Testis (tissue), 2 donors: ENCODE measurements at regions not wholly inside any gene's neighbourhood (a gene's known extent, or its start where the extent isn't known, plus 50 kb on each side); places are given as distances from the start of the nearest gene placed in this dataset.

Experiments used
- CTCF ChIP-seq, 3 experiments: fragments of 450-650 bp in 2 of 3; fragments of 200-600 bp in 1 of 3; sonication (generic) in 1 of 3; IDR thresholded peaks; one replicate each; pipeline ENCODE4 v1.5.1; 2016 to 2019; ENCODE audit warnings: antibody characterized with exemption in 3 of 3, mild to moderate bottlenecking in 2 of 3, moderate library complexity in 1 of 3
- POLR2A ChIP-seq: fragments of 450-650 bp; IDR thresholded peaks from one replicate; pipeline ENCODE4 v1.6.1; 2017; ENCODE audit warnings: antibody characterized with exemption, mild to moderate bottlenecking, moderate library complexity

GRCh38 chr2:53460347-53460746, 307.3 kb upstream of the CHAC2 start:
- TF ChIP-seq CTCF (IDR thresholded peaks at IDR 0.05) (no peak), POLR2A (no peak)
